Astrocyte (in vitro differentiated cells and primary cell): ENCODE measurements at regions not wholly inside any gene's neighbourhood (a gene's known extent, or its start where the extent isn't known, plus 50 kb on each side); places are given as distances from the start of the nearest gene placed in this dataset.

ENCODE experiments used
- CTCF ChIP-seq: IDR thresholded peaks from 2 replicates; pipeline ENCODE4 v1.5.1; 2011; ENCODE audit warnings: low read depth, mild to moderate bottlenecking, inconsistent platforms, low read length, moderate library complexity; ENCODE audit not compliant: insufficient read depth
- EZH2 ChIP-seq: IDR thresholded peaks from 2 replicates; pipeline ENCODE4 v1.6.1; 2012; ENCODE audit warnings: mild to moderate bottlenecking, low read length, inconsistent platforms; ENCODE audit not compliant: insufficient read depth

GRCh38 chr13:26967119-26968038 lies 204.2 kb downstream of the USP12 start:
- TF ChIP-seq CTCF (no peak), EZH2 (no peak)
